HG03103 (cell line): ENCODE measurements at regions not wholly inside any gene's neighbourhood (a gene's known extent, or its start where the extent isn't known, plus 50 kb on each side); places are given as distances from the start of the nearest gene placed in this dataset.
"Not testable (repeated sequence)": the region's sequence is repeated elsewhere in the genome, so short reads cannot be mapped to it uniquely, and the experiment has no call there.

ENCODE experiments used
- ATAC-seq: cut with Tn5 transposase; IDR thresholded peaks from one replicate; pipeline ENCODE4 v1.9.1; 2021; ENCODE audit warnings: low read depth; ENCODE audit not compliant: unreplicated experiment

- no peak for ATAC-seq
Measured at GRCh38 chr1:218494449-218494852, 149.3 kb downstream of the TGFB2 start.

GRCh38 chr1:218495931-218496330, 150.8 kb downstream of the TGFB2 start:
- ATAC-seq: no peak

GRCh38 chr1:218496561-218496960, 151.4 kb downstream of the TGFB2 start:
- ATAC-seq: no peak

- ATAC-seq: no peak
Measured at GRCh38 chr1:218498056-218498938, 153.2 kb downstream of the TGFB2 start.

- no peak for ATAC-seq
Measured at GRCh38 chr1:218499011-218499691, 154.0 kb downstream of the TGFB2 start.

GRCh38 chr1:218499911-218500310, 154.8 kb downstream of the TGFB2 start:
- no peak for ATAC-seq

GRCh38 chr1:218501161-218501560, 156.0 kb downstream of the TGFB2 start:
- ATAC-seq: no peak

GRCh38 chr1:218502383-218502782, 157.2 kb downstream of the TGFB2 start:
- ATAC-seq: no peak

GRCh38 chr1:218503102-218503501, 158.0 kb downstream of the TGFB2 start:
- no peak for ATAC-seq

- no peak for ATAC-seq
Measured at GRCh38 chr1:218507355-218508002, 162.3 kb downstream of the TGFB2 start.

- ATAC-seq: no peak
Measured at GRCh38 chr1:218510153-218510772, 165.1 kb downstream of the TGFB2 start.

- no peak for ATAC-seq
Measured at GRCh38 chr1:218513328-218513727, 168.2 kb downstream of the TGFB2 start.

- ATAC-seq: no peak
Measured at GRCh38 chr1:218514689-218515088, 169.6 kb downstream of the TGFB2 start.

- no peak for ATAC-seq
Measured at GRCh38 chr1:218516526-218516925, 171.4 kb downstream of the TGFB2 start.

GRCh38 chr1:218517459-218517858, 172.3 kb downstream of the TGFB2 start:
- no peak for ATAC-seq

- ATAC-seq: no peak
Measured at GRCh38 chr1:218518216-218518740, 173.1 kb downstream of the TGFB2 start.

GRCh38 chr1:218520646-218521045, 175.5 kb downstream of the TGFB2 start:
- ATAC-seq: not testable (repeated sequence)

- peak; percentile 79 for ATAC-seq
Measured at GRCh38 chr1:218521414-218522169, 176.5 kb downstream of the TGFB2 start.

GRCh38 chr1:218524526-218524925, 179.4 kb downstream of the TGFB2 start:
- no peak for ATAC-seq

GRCh38 chr1:218525031-218525430, 179.9 kb downstream of the TGFB2 start:
- ATAC-seq: no peak
